ENCODE measurements at regions not wholly inside any gene's neighbourhood (a gene's known extent, or its start where the extent isn't known, plus 50 kb on each side); places are given as distances from the start of the nearest gene placed in this dataset.
"Not testable (repeated sequence)": the region's sequence is repeated elsewhere in the genome, so short reads cannot be mapped to it uniquely, and the experiment has no call there.

DNA sequence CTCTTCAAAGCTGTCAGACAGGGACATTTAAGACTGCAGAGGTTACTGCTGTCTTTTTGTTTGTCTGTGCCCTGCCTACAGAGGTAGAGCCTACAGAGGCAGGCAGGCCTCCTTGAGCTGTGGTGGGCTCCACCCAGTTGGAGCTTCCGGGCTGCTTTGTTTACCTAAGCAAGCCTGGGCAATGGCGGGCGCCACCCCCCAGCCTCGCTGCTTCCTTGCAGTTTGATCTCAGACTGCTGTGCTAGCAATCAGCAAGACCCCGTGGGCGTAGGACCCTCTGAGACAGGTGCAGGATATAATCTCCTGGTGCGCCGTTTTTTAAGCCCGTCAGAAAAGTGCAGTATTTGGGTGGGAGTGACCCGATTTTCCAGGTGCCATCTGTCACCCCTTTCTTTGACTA, 87.7 kb upstream of the DIAPH3 start:
- TF ChIP-seq POLR2A, TAF1 (IDR thresholded peaks at IDR 0.05; ENCODE audit: low read depth, low read length): not testable (repeated sequence)

Measured in GM12891 (cell line).